HepG2 (cell line): ENCODE measurements at regions not wholly inside any gene's neighbourhood (a gene's known extent, or its start where the extent isn't known, plus 50 kb on each side); places are given as distances from the start of the nearest gene placed in this dataset.

Source experiments
- ATAC-seq: fragments of 200-7000 bp; cut with Tn5 transposase; 3 replicates; pipeline ENCODE4 v1.9.1; 2020; ENCODE audit warnings: mild to moderate bottlenecking, moderate library complexity
- BruUV-seq: library from RNA; stranded (reverse); fragments of 400-500 nt; replicated peaks from 2 replicates; lab custom pipeline; 2021; lab: Mats Ljungman, UMichigan
- CTCF ChIA-PET: fragments of 300-600 bp; formaldehyde crosslinking; extraction: SDS; loops from one replicate; lab custom pipeline; 2021; ENCODE audit warnings: low total read pairs, inconsistent platforms, low intra/inter-chr PET ratio; lab: Yijun Ruan, JAX
- POLR2A ChIA-PET: fragments of 350-600 bp; sonication (Branson Sonifier 250); formaldehyde crosslinking; loops from one replicate; lab custom pipeline; 2020; ENCODE audit warnings: antibody characterized with exemption, inconsistent platforms; lab: Yijun Ruan, JAX
- DNase-seq: peaks from one replicate; pipeline ENCODE4 v3.0.0-alpha.2; 2015; ENCODE audit warnings: low spot score
- FAIRE-seq: peaks from 3 replicates; lab custom pipeline; 2011; peaks lifted over from hg19 to GRCh38; lab: Jason Lieb, UNC
- H2AFZ ChIP-seq: one replicate; pipeline ENCODE4 v1.6.1; 2011; ENCODE audit warnings: low read length, inconsistent platforms
- H3K27ac ChIP-seq: fragments of 300-600 bp; 3 replicates; pipeline ENCODE4 v1.8.0; 2011; ENCODE audit warnings: mixed run types, mild to moderate bottlenecking, mixed read lengths, low read length, inconsistent platforms; ENCODE audit not compliant: insufficient read depth; ENCODE audit errors: extremely low read length
- H3K27me3 ChIP-seq, 2 experiments: fragments of 200-600 bp in 1 of 2; 2 replicates in 1 of 2; 3 replicates in 1 of 2; pipeline versions ENCODE4 v1.6.0 to v1.8.0; 2011; ENCODE audit warnings: low read length in 2 of 2, mild to moderate bottlenecking in 2 of 2, moderate library complexity in 2 of 2, inconsistent platforms in 1 of 2; ENCODE audit not compliant: insufficient read depth in 2 of 2, control insufficient read depth in 1 of 2
- H3K36me3 ChIP-seq, 2 experiments: fragments of 200-600 bp in 1 of 2; replicated peaks in 1 of 2; 2 replicates in 1 of 2; 3 replicates in 1 of 2; pipeline versions ENCODE4 v1.5.1 to v1.8.0; 2011; ENCODE audit warnings: low read length in 2 of 2, inconsistent platforms in 1 of 2; ENCODE audit not compliant: insufficient read depth in 2 of 2, control insufficient read depth in 1 of 2
- H3K4me1 ChIP-seq: 2 replicates; pipeline ENCODE4 v1.5.1; 2012; ENCODE audit warnings: low read length, inconsistent platforms; ENCODE audit not compliant: insufficient read depth
- H3K4me2 ChIP-seq: 2 replicates; pipeline ENCODE4 v1.6.0; 2011; ENCODE audit warnings: low read depth, low read length, inconsistent platforms
- H3K4me3 ChIP-seq, 3 experiments: fragments of 200-600 bp in 1 of 3; sonication (generic), shearing (Covaris generic) in 1 of 3; replicated peaks in 1 of 3; 2 replicates each; pipeline ENCODE4 v1.5.1; 2011 to 2016; ENCODE audit warnings: low read length in 3 of 3, inconsistent platforms in 2 of 3, low read depth in 2 of 3, mild to moderate bottlenecking in 2 of 3, control low read depth in 1 of 3, mixed read lengths in 1 of 3; ENCODE audit not compliant: insufficient read depth in 1 of 3
- H3K79me2 ChIP-seq: one replicate; pipeline ENCODE4 v1.6.1; 2011; ENCODE audit warnings: low read length, inconsistent platforms; ENCODE audit not compliant: insufficient read depth
- H3K9ac ChIP-seq: 2 replicates; pipeline ENCODE4 v1.6.0; 2011; ENCODE audit warnings: mild to moderate bottlenecking, low read depth, low read length, inconsistent platforms; ENCODE audit not compliant: insufficient read depth
- H3K9me3 ChIP-seq: 2 replicates; pipeline ENCODE4 v1.5.1; 2012; ENCODE audit warnings: mild to moderate bottlenecking, low read length
- H4K20me1 ChIP-seq: 2 replicates; pipeline ENCODE4 v1.6.0; 2011; ENCODE audit warnings: inconsistent platforms, mild to moderate bottlenecking, low read length, moderate library complexity; ENCODE audit not compliant: insufficient read depth
- CSRNP2 ChIP-seq: sonication (generic); formaldehyde crosslinking; conservative IDR thresholded peaks from 2 replicates; pipeline ENCODE4 v1.8.0; 2022; ENCODE audit warnings: low read depth, missing genetic modification reagents
- CTCF ChIP-seq: sonication (generic); formaldehyde crosslinking; IDR thresholded peaks from 2 replicates; pipeline ENCODE4 v1.5.0; 2020; ENCODE audit warnings: mild to moderate bottlenecking, missing genetic modification reagents, moderate library complexity
- EEA1 ChIP-seq: sonication (generic); formaldehyde crosslinking; IDR thresholded peaks from 2 replicates; pipeline ENCODE4 v1.5.1; 2020; ENCODE audit warnings: mild to moderate bottlenecking, missing genetic modification reagents, borderline replicate concordance
- HMG20A ChIP-seq: IDR thresholded peaks from 2 replicates; pipeline ENCODE4 v1.6.1; 2016; ENCODE audit warnings: borderline replicate concordance
- MAX ChIP-seq: IDR thresholded peaks from 2 replicates; pipeline ENCODE4 v1.6.1; 2012; ENCODE audit warnings: inconsistent platforms
- NRL ChIP-seq: sonication (generic); formaldehyde crosslinking; IDR thresholded peaks from 2 replicates; pipeline ENCODE4 v1.5.0; 2020; ENCODE audit warnings: missing genetic modification reagents, mild to moderate bottlenecking, moderate library complexity, borderline replicate concordance
- SATB2 ChIP-seq: sonication (generic); formaldehyde crosslinking; IDR thresholded peaks from 2 replicates; pipeline ENCODE4 v1.5.0; 2020; ENCODE audit warnings: missing genetic modification reagents
- STAT5B ChIP-seq: sonication (generic); formaldehyde crosslinking; IDR thresholded peaks from 2 replicates; pipeline ENCODE4 v1.4.0; 2020; ENCODE audit warnings: missing genetic modification reagents
- TFDP1 ChIP-seq: IDR thresholded peaks from 2 replicates; pipeline ENCODE4 v1.6.1; 2016; ENCODE audit warnings: missing compliant biosample characterization, missing genetic modification reagents, borderline replicate concordance
- ZFP36L1 ChIP-seq: sonication (generic); formaldehyde crosslinking; IDR thresholded peaks from 2 replicates; pipeline ENCODE4 v1.8.0; 2022; ENCODE audit warnings: mild to moderate bottlenecking, missing genetic modification reagents, moderate library complexity
- ZNF3 ChIP-seq: IDR thresholded peaks from 2 replicates; pipeline ENCODE4 v1.7.0; 2017; ENCODE audit warnings: inconsistent platforms
- ZNF556 ChIP-seq: sonication (generic); formaldehyde crosslinking; IDR thresholded peaks from 2 replicates; pipeline ENCODE4 v1.4.0; 2020; ENCODE audit warnings: mild to moderate bottlenecking, missing genetic modification reagents, borderline replicate concordance
- ZNF589 ChIP-seq: sonication (generic); formaldehyde crosslinking; conservative IDR thresholded peaks from 2 replicates; pipeline ENCODE4 v1.8.0; 2022; ENCODE audit warnings: mild to moderate bottlenecking, moderate library complexity, missing genetic modification reagents
- ZNF609 ChIP-seq: sonication (generic); formaldehyde crosslinking; IDR thresholded peaks from 2 replicates; pipeline ENCODE4 v1.4.0; 2020; ENCODE audit warnings: mild to moderate bottlenecking, missing genetic modification reagents, borderline replicate concordance
- WGBS: methylation state at CpG from one replicate; pipeline ENCODE4 v1.1.6; 2017; ENCODE audit warnings: low lambda C conversion rate; 5-methylcytosine and 5-hydroxymethylcytosine counted together
- in situ Hi-C: cut with HindIII; loops from 2 replicates; pipeline ENCODE4 v1.10.0; 2017; ENCODE audit warnings: low pct_unique_long_range_greater_than_20kb; ENCODE audit not compliant: extremely low pct_ligation_motif_present
- intact Hi-C: fragments of 100-400 bp; cut with micrococcal nuclease; formaldehyde crosslinking; loops from one replicate; pipeline ENCODE4 v1.10.0; 2022; ENCODE audit not compliant: unreplicated experiment

- TF ChIP-seq CTCF (CRISPR knock-in tag) (no peak), SATB2 (no peak), STAT5B (CRISPR knock-in tag) (no peak), ZFP36L1 (CRISPR knock-in tag) (no peak), ZNF3 (CRISPR knock-in tag) (no peak)
Observed at GRCh38 chr18:37701967-37702366, 136.4 kb upstream of the CELF4 start (continued).

- DNase-seq, result no peak
- 12% methylated on average over 3 of the region's 3 CpGs for WGBS
- Histone ChIP-seq H3K27ac (no peak overlapping the region), H3K4me3 (no peak overlapping the region), H2AFZ (no peak overlapping the region), H3K9me3 (no peaks in the 10 kb centered on the region), H3K27me3 (peaks cover 0 to 4% of the 10 kb centered on the region in 2 experiments; a peak in 1 of 5 replicates), H3K4me1 (no peaks in the 10 kb centered on the region), H3K4me2 (no peak overlapping the region), H3K9ac (no peak overlapping the region), H3K79me2 (no peaks in the 10 kb centered on the region), H3K36me3 (no peaks in the 10 kb centered on the region), H4K20me1 (no peaks in the 10 kb centered on the region)
- in situ Hi-C loops, result no loop called here
- intact Hi-C loops, result no loop called here
- ChIA-PET POLR2A (no interaction called here), CTCF (no interaction called here)
- no peak for ATAC-seq
- BruUV-seq, result no TSS peak
- no peak for FAIRE-seq
- no peak for TF ChIP-seq CSRNP2 (CRISPR knock-in tag)
- TF ChIP-seq ZNF556 (CRISPR knock-in tag), result no peak
- no peak for TF ChIP-seq EEA1
- TF ChIP-seq TFDP1 (CRISPR knock-in tag), result no peak
- TF ChIP-seq NRL (CRISPR knock-in tag), result no peak
- TF ChIP-seq HMG20A (CRISPR knock-in tag), result no peak
- no peak for TF ChIP-seq ZNF589 (CRISPR knock-in tag)
- no peak for TF ChIP-seq MAX
- no peak for TF ChIP-seq ZNF609 (CRISPR knock-in tag)
Observed at GRCh38 chr18:37698508-37699040, 133.0 kb upstream of the CELF4 start.
